ENCODE measurements at regions not wholly inside any gene's neighbourhood (a gene's known extent, or its start where the extent isn't known, plus 50 kb on each side); places are given as distances from the start of the nearest gene placed in this dataset.

DNA sequence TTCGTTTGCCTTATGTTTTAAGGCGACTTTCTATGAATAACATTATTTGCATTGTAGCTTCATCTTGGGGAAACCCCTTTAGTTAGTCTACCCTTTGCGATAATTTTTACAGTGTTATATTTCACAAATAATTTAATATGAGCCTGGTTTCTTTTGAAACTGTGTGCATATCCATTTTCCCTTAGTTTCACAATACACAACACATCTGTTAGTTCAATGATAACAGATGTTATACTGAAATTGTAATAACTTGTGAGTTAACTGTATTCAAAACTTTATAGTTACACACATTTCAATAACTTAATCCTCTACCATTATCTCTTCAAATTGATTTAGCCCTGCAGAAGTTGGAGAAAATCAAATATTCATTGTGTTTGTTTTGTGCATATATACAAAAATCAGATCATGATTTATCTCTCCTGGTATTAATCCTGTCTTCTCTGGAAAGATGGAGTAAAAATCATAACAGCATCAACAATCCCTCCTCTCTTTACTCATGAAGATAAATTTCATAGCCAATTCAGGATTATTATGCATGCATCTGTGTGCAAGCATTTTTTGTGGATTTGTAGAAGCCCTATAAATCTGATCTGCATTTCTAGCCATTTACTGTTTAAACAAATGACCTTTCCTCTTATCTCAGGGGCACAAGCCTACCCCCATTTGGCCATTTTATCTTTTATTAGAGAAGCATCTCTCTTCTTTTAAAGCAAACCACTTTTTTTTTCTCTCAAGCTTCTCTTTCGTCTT lies 304.0 kb downstream of the VPS13C start:
- Histone ChIP-seq H3K79me2 (ENCODE audit: control insufficient read depth, insufficient read depth, low read length) (no peaks in the 10 kb centered on the region), H4K20me1 (replicated peaks; ENCODE audit: control insufficient read depth, insufficient read depth, low read length) (no peaks in the 10 kb centered on the region; the same call in 1 of the 2 replicates), H3K4me1 (replicated peaks in 1 of 2; ENCODE audit: control insufficient read depth in 2 of 2, insufficient read depth in 2 of 2, low read length in 2 of 2) (no peaks in the 10 kb centered on the region), H3K9me1 (ENCODE audit: control insufficient read depth, insufficient read depth, low read length) (no peaks in the 10 kb centered on the region), H3K27me3 (ENCODE audit: control insufficient read depth in 2 of 2, insufficient read depth in 2 of 2, low read length in 2 of 2) (no peaks in the 10 kb centered on the region; a peak in 2 of 5 replicates), H3K9me3 (replicated peaks; ENCODE audit: control insufficient read depth, insufficient read depth, low read depth, low read length) (no peaks in the 10 kb centered on the region), H3K27ac (ENCODE audit: extremely low read depth, low read depth, low read length) (no peak overlapping the region), H3K9ac (ENCODE audit: insufficient read depth in 1 of 2, low read depth in 2 of 2, low read length in 2 of 2) (no peak overlapping the region), H2AFZ (ENCODE audit: low read depth, low read length) (no peak overlapping the region), H3K4me2 (ENCODE audit: insufficient read depth, low read length) (no peak overlapping the region), H3K36me3 (ENCODE audit: control insufficient read depth, insufficient read depth, low read length) (no peaks in the 10 kb centered on the region), H3K4me3 (no peak overlapping the region)
- no TSS peak for BruUV-seq (replicated peaks)
- under 1% methylated on average over 4 of the region's 4 CpGs for WGBS (ENCODE audit: insufficient coverage, low coverage, missing lambda C conversion rate)
- FAIRE-seq (no peak), DNase-seq (ENCODE audit: extremely low read depth in 1 of 4, low spot score in 3 of 4) (no peak), ATAC-seq (no peak)
- ChIA-PET POLR2A (no interaction called here), CTCF (ENCODE audit: low intra/inter-chr PET ratio) (no interaction called here)
- intact Hi-C loops (cut with micrococcal nuclease) = no loop called here
- in situ Hi-C loops (cut with MboI) = no loop called here
- no peak for TF ChIP-seq NELFE (IDR thresholded peaks at IDR 0.05; ENCODE audit: insufficient read depth, insufficient read length)

DNA sequence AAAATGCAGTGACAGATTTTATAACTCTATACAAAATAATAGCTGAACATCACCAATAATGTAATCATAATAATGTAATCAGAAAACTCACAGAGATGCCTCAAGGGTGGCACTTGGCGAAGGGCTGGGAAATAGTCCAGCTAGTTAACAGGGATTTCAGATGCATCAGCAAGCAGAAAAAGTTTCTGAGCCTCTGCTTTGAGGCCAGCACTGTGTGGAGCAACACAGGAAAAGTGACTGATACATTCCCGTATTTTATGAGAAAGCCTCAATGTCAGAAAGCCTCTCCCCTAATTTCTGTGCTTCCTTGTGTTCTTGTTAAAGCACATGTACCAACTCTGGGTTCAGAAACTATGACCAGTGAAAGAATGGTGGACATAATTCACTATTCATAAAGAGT lies 304.8 kb downstream of the VPS13C start:
- ATAC-seq (no peak), DNase-seq (ENCODE audit: extremely low read depth in 1 of 4, low spot score in 3 of 4) (no peak), FAIRE-seq (no peak)
- WGBS (ENCODE audit: insufficient coverage, low coverage, missing lambda C conversion rate) = 0% methylated on average over 2 of the region's 2 CpGs
- no peaks in the 10 kb centered on the region for H3K9me1 ChIP-seq (ENCODE audit: control insufficient read depth, insufficient read depth, low read length)
- H3K27ac ChIP-seq (ENCODE audit: extremely low read depth, low read depth, low read length) = no peak overlapping the region
- ChIA-PET CTCF (ENCODE audit: low intra/inter-chr PET ratio) (no interaction called here), POLR2A (interaction anchor here (1.0 kb wide), 1 partner anchor 42 kb away, joined by 3 read pairs; no protein-coding TSS in a partner anchor)
- no peak for TF ChIP-seq TEAD4 (IDR thresholded peaks at IDR 0.05; ENCODE audit: low read length)
- no peak for TF ChIP-seq TEAD4 (CRISPR knock-in tag; IDR thresholded peaks at IDR 0.05; ENCODE audit: borderline replicate concordance)
- TF ChIP-seq KLF10 (CRISPR knock-in tag; IDR thresholded peaks at IDR 0.05) = no peak
- TF ChIP-seq NCOA2 (IDR thresholded peaks at IDR 0.05; ENCODE audit: partially characterized antibody in 2 of 2) = no peak
- TF ChIP-seq HDAC8 (tag; IDR thresholded peaks at IDR 0.05) = no peak
- TF ChIP-seq, protein P1, sequence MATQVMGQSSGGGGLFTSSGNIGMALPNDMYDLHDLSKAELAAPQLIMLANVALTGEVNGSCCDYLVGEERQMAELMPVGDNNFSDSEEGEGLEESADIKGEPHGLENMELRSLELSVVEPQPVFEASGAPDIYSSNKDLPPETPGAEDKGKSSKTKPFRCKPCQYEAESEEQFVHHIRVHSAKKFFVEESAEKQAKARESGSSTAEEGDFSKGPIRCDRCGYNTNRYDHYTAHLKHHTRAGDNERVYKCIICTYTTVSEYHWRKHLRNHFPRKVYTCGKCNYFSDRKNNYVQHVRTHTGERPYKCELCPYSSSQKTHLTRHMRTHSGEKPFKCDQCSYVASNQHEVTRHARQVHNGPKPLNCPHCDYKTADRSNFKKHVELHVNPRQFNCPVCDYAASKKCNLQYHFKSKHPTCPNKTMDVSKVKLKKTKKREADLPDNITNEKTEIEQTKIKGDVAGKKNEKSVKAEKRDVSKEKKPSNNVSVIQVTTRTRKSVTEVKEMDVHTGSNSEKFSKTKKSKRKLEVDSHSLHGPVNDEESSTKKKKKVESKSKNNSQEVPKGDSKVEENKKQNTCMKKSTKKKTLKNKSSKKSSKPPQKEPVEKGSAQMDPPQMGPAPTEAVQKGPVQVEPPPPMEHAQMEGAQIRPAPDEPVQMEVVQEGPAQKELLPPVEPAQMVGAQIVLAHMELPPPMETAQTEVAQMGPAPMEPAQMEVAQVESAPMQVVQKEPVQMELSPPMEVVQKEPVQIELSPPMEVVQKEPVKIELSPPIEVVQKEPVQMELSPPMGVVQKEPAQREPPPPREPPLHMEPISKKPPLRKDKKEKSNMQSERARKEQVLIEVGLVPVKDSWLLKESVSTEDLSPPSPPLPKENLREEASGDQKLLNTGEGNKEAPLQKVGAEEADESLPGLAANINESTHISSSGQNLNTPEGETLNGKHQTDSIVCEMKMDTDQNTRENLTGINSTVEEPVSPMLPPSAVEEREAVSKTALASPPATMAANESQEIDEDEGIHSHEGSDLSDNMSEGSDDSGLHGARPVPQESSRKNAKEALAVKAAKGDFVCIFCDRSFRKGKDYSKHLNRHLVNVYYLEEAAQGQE (IDR thresholded peaks at IDR 0.05; ENCODE audit: borderline replicate concordance) = no peak
- TF ChIP-seq, protein P1 (CRISPR knock-in tag; IDR thresholded peaks at IDR 0.05; ENCODE audit: low read depth) = no peak
- H3K79me2 ChIP-seq (ENCODE audit: control insufficient read depth, insufficient read depth, low read length) = no peaks in the 10 kb centered on the region
- no peaks in the 10 kb centered on the region for H3K9me3 ChIP-seq (replicated peaks; ENCODE audit: control insufficient read depth, insufficient read depth, low read depth, low read length)
- H3K4me3 ChIP-seq = no peak overlapping the region
- H2AFZ ChIP-seq (ENCODE audit: low read depth, low read length) = no peak overlapping the region
- H3K4me1 ChIP-seq (replicated peaks in 1 of 2; ENCODE audit: control insufficient read depth in 2 of 2, insufficient read depth in 2 of 2, low read length in 2 of 2) = no peaks in the 10 kb centered on the region
- no TSS peak for BruUV-seq (replicated peaks)
- intact Hi-C loops (cut with micrococcal nuclease) (no loop called here), in situ Hi-C loops (cut with MboI) (no loop called here)
- no peaks in the 10 kb centered on the region; the same call in 1 of the 2 replicates for H4K20me1 ChIP-seq (replicated peaks; ENCODE audit: control insufficient read depth, insufficient read depth, low read length)
- no peaks in the 10 kb centered on the region for H3K36me3 ChIP-seq (ENCODE audit: control insufficient read depth, insufficient read depth, low read length)
- H3K27me3 ChIP-seq (ENCODE audit: control insufficient read depth in 2 of 2, insufficient read depth in 2 of 2, low read length in 2 of 2) = peaks cover 3 to 7% of the 10 kb centered on the region in 2 experiments; a peak in 4 of 5 replicates
- no peak overlapping the region for H3K4me2 ChIP-seq (ENCODE audit: insufficient read depth, low read length)
- H3K9ac ChIP-seq (ENCODE audit: insufficient read depth in 1 of 2, low read depth in 2 of 2, low read length in 2 of 2) = no peak overlapping the region

All from K562 (cell line).